ENCODE measurements at regions not wholly inside any gene's neighbourhood (a gene's known extent, or its start where the extent isn't known, plus 50 kb on each side); places are given as distances from the start of the nearest gene placed in this dataset.

GRCh38 chr1:73860421-73860950 is 337.5 kb downstream of the LRRIQ3 start:
- H3K27me3 ChIP-seq (ENCODE audit: insufficient read depth, low read depth), result no peaks in the 10 kb centered on the region
- H3K79me2 ChIP-seq (ENCODE audit: low read depth), result no peaks in the 10 kb centered on the region
- TF ChIP-seq EZH2 (IDR thresholded peaks at IDR 0.05; ENCODE audit: low read depth) (no peak), CTCF (conservative IDR thresholded peaks at IDR 0.05) (no peak)
- H3K4me3 ChIP-seq, result no peak overlapping the region
- H3K9me2 ChIP-seq (ENCODE audit: insufficient read depth), result no peaks in the 10 kb centered on the region
- no peak overlapping the region for H3K27ac ChIP-seq
- no peaks in the 10 kb centered on the region for H3F3A ChIP-seq (ENCODE audit: insufficient read depth, low read depth)
- intact Hi-C loops (cut with micrococcal nuclease; ENCODE audit: unreplicated experiment), result no loop called here
- DNase-seq, result no peak
- no peaks in the 10 kb centered on the region for H4K20me1 ChIP-seq (ENCODE audit: insufficient read depth)
- no peak overlapping the region for H2AFZ ChIP-seq
- CTCF ChIA-PET, result no interaction called here
- no peaks in the 10 kb centered on the region for H3K4me1 ChIP-seq (replicated peaks; ENCODE audit: insufficient read depth)
- no peaks in the 10 kb centered on the region for H3K9me3 ChIP-seq (ENCODE audit: insufficient read depth, low read depth)
- no TSS peak for BruUV-seq (replicated peaks)
- no peaks in the 10 kb centered on the region for H3K36me3 ChIP-seq (ENCODE audit: low read depth)
- POLR2A ChIA-PET (ENCODE audit: unreplicated experiment), result no interaction called here
- H3K4me2 ChIP-seq, result no peak overlapping the region

- Histone ChIP-seq H3K27me3 (ENCODE audit: insufficient read depth, low read depth) (no peaks in the 10 kb centered on the region), H2AFZ (no peak overlapping the region), H3K36me3 (ENCODE audit: low read depth) (no peaks in the 10 kb centered on the region), H3K9me3 (ENCODE audit: insufficient read depth, low read depth) (no peaks in the 10 kb centered on the region), H3K4me1 (replicated peaks; ENCODE audit: insufficient read depth) (no peaks in the 10 kb centered on the region), H3K27ac (no peak overlapping the region), H3K4me3 (no peak overlapping the region), H3K79me2 (ENCODE audit: low read depth) (no peaks in the 10 kb centered on the region), H3F3A (ENCODE audit: insufficient read depth, low read depth) (no peaks in the 10 kb centered on the region), H3K4me2 (no peak overlapping the region), H4K20me1 (ENCODE audit: insufficient read depth) (no peaks in the 10 kb centered on the region), H3K9me2 (ENCODE audit: insufficient read depth) (no peaks in the 10 kb centered on the region)
- ChIA-PET POLR2A (ENCODE audit: unreplicated experiment) (no interaction called here), CTCF (no interaction called here)
- no peak for DNase-seq
- BruUV-seq (replicated peaks), result no TSS peak
- no peak for TF ChIP-seq CTCF (conservative IDR thresholded peaks at IDR 0.05)
- no peak for TF ChIP-seq EZH2 (IDR thresholded peaks at IDR 0.05; ENCODE audit: low read depth)
- intact Hi-C loops (cut with micrococcal nuclease; ENCODE audit: unreplicated experiment), result no loop called here
Observed at GRCh38 chr1:73859227-73859626, 338.7 kb downstream of the LRRIQ3 start.

- Histone ChIP-seq H3K4me2 (no peak overlapping the region), H3K27ac (no peak overlapping the region), H3K4me1 (replicated peaks; ENCODE audit: insufficient read depth) (no peaks in the 10 kb centered on the region), H2AFZ (no peak overlapping the region), H3K4me3 (no peak overlapping the region), H3K9me2 (ENCODE audit: insufficient read depth) (no peaks in the 10 kb centered on the region), H3K9me3 (ENCODE audit: insufficient read depth, low read depth) (no peaks in the 10 kb centered on the region), H3K36me3 (ENCODE audit: low read depth) (no peaks in the 10 kb centered on the region), H4K20me1 (ENCODE audit: insufficient read depth) (no peaks in the 10 kb centered on the region; the same call in 1 of the 2 replicates), H3K79me2 (ENCODE audit: low read depth) (no peaks in the 10 kb centered on the region), H3F3A (ENCODE audit: insufficient read depth, low read depth) (no peaks in the 10 kb centered on the region), H3K27me3 (ENCODE audit: insufficient read depth, low read depth) (no peaks in the 10 kb centered on the region)
- DNase-seq, result no peak
- intact Hi-C loops (cut with micrococcal nuclease; ENCODE audit: unreplicated experiment), result no loop called here
- CTCF ChIA-PET, result no interaction called here
- no TSS peak for BruUV-seq (replicated peaks)
- POLR2A ChIA-PET (ENCODE audit: unreplicated experiment), result no interaction called here
- TF ChIP-seq EZH2 (IDR thresholded peaks at IDR 0.05; ENCODE audit: low read depth) (no peak), CTCF (conservative IDR thresholded peaks at IDR 0.05) (no peak)
Observed at GRCh38 chr1:73854527-73854926, 343.4 kb downstream of the LRRIQ3 start.

All from PC-9 (cell line).